ENCODE measurements at regions not wholly inside any gene's neighbourhood (a gene's known extent, or its start where the extent isn't known, plus 50 kb on each side); places are given as distances from the start of the nearest gene placed in this dataset.
"Not testable (repeated sequence)": the region's sequence is repeated elsewhere in the genome, so short reads cannot be mapped to it uniquely, and the experiment has no call there.

- no peak for DNase-seq (ENCODE audit: low spot score)
Observed at GRCh38 chr2:187783446-187783845, 229.2 kb upstream of the TFPI start.

GRCh38 chr2:187784138-187784537 is 229.9 kb upstream of the TFPI start:
- DNase-seq (ENCODE audit: low spot score), result not testable (repeated sequence)

GRCh38 chr2:187799601-187800000 is 245.4 kb upstream of the TFPI start:
- DNase-seq (ENCODE audit: low spot score), result no peak

DNA sequence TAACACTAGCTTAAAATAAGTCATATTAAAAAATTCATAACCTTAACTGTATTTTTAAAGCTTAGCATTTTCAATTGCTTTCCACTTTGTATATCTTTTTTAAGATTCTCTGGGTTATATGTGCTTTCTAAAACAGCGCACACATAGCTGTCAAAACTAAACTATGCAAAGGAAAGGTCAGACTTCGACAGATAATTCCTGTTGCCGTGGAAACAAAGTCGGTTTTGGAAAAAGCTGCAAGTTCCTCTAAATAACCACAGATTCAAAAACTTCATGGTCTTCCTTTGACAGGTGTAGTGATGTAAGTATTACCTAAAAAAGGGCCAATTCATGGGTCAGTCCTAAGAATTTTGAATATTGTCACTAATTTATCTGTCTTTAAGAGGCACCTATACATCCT is 249.6 kb upstream of the TFPI start:
- DNase-seq (ENCODE audit: low spot score), result no peak

GRCh38 chr2:187815113-187815512 is 260.9 kb upstream of the TFPI start:
- no peak for DNase-seq (ENCODE audit: low spot score)

GRCh38 chr2:187819624-187820023 is 265.4 kb upstream of the TFPI start:
- DNase-seq (ENCODE audit: low spot score), result no peak

DNA sequence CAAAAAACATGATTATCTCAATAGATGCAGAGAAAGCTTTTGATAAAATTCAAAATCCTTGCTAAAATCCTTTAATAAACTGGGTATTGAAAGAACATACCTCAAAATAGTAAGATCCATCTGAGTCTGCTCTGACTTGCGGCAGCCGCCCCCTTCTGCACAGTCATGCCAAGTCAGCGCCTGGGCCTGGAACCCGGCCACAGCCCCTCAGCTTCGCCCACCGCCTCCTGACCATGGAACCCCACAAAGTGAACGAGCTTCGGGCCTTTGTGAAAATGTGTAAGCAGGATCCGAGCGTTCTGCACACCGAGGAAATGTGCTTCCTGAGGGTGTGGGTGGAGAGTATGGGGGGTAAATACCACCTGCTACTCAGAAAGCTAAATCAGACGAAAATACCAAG is 270.9 kb upstream of the TFPI start:
- DNase-seq (ENCODE audit: low spot score), result no peak

GRCh38 chr2:187826023-187826422 is 271.8 kb upstream of the TFPI start:
- DNase-seq (ENCODE audit: low spot score), result no peak

DNA sequence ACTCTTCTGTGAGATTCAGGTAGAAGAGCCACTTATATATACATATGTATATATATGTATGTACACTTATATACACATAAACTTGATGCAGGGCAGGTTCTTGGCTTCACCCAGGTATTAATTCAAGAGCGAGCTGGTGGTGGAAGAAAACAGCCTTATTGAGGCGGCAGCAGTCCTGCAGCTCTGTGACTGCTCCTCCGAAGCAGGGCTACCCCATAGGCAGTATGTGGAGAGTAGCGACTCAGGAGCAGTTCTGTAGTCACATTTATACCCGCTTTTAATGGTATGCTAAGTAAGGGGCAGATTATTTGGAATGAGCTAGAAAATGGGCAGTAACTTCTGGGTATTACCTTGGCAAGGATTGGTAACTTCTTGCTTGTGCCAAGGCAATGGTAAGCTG is 280.6 kb upstream of the TFPI start:
- no peak for DNase-seq (ENCODE audit: low spot score)

GRCh38 chr2:187838690-187839089 is 284.5 kb upstream of the TFPI start:
- DNase-seq (ENCODE audit: low spot score), result no peak

DNA sequence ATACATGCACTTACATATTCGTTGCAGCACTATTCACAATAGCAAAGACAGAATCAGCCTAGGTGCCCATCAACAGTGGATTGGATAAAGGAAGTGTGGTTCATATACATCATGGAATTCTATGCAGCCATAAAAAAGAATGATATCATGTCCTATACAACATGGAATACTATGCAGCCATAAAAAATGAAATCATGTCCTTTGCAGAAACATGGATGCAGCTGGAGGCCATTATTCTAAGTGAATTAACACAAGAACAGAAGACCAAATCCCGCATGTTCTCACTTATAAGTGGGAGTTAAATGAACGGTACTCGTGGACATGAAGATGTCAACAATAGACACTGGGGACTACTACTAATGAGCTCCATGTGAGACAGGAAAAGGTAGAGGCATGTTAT is 288.1 kb upstream of the TFPI start:
- DNase-seq (ENCODE audit: low spot score), result no peak

- peak; percentile 4 for DNase-seq (ENCODE audit: low spot score)
Observed at GRCh38 chr2:187842978-187843847, 289.0 kb upstream of the TFPI start.

- DNase-seq (ENCODE audit: low spot score), result no peak
Observed at GRCh38 chr2:187847245-187848208, 293.3 kb upstream of the TFPI start.

DNA sequence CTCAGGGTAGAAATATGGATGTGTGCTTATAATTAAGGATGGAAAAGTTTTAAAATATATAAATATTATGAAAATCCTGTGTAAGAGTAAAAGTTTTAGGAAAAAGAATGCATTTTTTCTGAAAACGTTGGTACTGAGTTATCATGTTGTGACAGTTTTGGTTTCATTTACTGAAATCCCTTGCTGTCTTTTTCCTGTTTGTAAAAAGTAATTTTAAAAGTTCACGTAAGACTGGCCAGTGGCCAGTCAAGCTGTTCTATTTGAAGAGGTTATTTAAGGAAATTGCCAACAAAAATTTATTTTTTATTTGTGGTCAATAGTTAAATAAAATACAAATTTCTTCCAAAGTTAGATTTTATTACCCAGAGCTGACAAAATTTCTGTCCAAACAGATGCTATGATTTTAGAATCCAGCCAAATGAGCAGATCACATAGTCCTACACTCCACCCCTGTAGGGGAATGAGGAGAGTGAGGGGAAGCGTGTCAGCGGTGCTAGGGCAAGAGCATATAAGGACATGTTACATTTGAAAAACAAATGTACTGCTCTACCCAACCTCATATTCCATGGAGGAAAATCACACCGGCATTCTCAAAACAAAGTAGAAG is 297.8 kb upstream of the TFPI start:
- no peak for DNase-seq (ENCODE audit: low spot score)

GRCh38 chr2:187853381-187853791 is 299.2 kb upstream of the TFPI start:
- no peak for DNase-seq (ENCODE audit: low spot score)

DNA sequence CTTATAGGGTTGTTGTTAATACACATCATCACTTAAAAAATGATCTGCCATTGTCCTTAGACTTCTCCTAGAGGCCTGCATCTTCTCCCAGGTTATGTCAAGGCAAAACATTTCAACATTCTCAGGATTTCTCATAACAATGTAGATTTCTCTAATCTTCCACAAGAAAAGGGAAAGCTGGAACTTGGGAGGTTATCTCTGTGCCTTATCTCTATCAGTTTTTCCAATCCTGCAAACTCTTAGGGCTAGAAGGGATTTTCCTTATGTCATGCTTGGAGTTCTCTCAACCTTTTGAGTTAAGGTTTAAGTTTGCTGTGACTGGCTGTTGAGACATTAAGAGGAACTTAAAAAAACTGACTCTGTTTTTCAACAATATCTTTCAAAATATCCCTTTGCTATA is 300.6 kb upstream of the TFPI start:
- no peak for DNase-seq (ENCODE audit: low spot score)

- DNase-seq (ENCODE audit: low spot score), result no peak
Observed at GRCh38 chr2:187855689-187856088, 301.5 kb upstream of the TFPI start.

GRCh38 chr2:187857826-187858225 is 303.6 kb upstream of the TFPI start:
- DNase-seq (ENCODE audit: low spot score), result no peak

DNA sequence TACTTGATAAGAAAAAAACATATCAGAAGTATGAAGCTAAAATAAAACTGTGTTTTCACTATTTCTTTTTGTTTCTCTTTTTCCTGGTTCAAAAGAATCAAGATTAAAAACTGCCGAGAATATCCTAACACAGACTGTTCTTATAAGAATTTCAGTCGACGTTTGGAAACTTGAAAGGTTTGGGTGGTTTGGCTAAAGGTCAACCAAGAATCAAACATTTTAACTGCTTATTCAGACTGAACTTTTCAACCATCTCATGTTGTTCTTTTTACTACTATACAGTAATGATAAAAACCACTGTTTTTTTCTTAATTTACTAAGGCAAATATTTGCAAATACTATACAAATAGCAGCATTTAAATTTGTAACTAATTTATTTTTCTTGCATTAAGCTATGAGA is 308.5 kb upstream of the TFPI start:
- no peak for DNase-seq (ENCODE audit: low spot score)

- no peak for DNase-seq (ENCODE audit: low spot score)
Observed at GRCh38 chr2:187865025-187865424, 310.8 kb upstream of the TFPI start.

DNA sequence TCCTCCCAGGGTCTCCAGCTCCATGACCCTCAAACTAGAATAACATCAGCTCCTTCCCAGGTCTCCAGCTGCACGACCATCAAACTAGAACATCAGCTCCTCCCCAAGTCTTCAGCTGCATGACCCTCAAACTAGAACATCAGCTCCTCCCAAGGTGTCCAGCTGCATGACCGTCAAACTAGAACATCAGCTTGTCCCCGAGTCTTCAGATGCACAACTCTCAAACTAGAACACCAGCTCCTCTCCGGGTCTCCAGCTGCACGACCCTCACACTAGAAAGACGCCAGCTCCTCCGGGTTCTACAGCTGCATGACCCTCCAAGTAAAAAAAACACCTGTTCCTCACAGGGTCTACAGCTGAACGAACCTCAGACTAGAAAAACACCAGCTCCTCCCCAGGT is 312.9 kb upstream of the TFPI start:
- DNase-seq (ENCODE audit: low spot score), result no peak

GRCh38 chr2:187869195-187869594 is 315.0 kb upstream of the TFPI start:
- no peak for DNase-seq (ENCODE audit: low spot score)

DNA sequence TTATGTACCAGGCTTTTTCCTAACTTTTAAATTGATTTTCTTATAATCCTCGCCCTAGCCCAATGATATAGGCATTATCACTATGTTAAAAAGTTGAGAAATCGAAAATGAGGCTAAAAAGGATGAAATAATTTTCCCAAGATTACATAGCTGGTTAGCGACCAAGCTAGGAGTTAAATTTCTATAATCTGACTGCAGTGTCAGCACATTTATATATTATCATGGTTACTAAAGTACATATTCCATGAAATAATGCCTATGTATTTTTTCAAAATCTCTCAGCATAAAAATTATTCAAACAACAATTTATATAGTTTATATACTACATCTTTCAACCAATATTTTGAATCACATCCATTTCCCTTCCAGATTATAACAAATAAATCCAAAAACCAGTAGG is 317.3 kb upstream of the TFPI start:
- no peak for DNase-seq (ENCODE audit: low spot score)
